ENCODE measurements at regions not wholly inside any gene's neighbourhood (a gene's known extent, or its start where the extent isn't known, plus 50 kb on each side); places are given as distances from the start of the nearest gene placed in this dataset.

- peak; percentile 81 for ATAC-seq
- TF ChIP-seq CTCF (conservative IDR thresholded peaks at IDR 0.05; ENCODE audit: low read depth, low read length), result peak; percentile 57
- no peak for TF ChIP-seq EZH2phosphoT487 (IDR thresholded peaks at IDR 0.05; ENCODE audit: borderline replicate concordance, low read length)
- TF ChIP-seq EZH2 (IDR thresholded peaks at IDR 0.05; ENCODE audit: low read length, unreplicated experiment), result no peak
- Histone ChIP-seq H4K20me1 (ENCODE audit: low read length) (no peaks in the 10 kb centered on the region), H3K4me3 (ENCODE audit: low read length) (no peak overlapping the region), H2AFZ (ENCODE audit: low read length) (no peak overlapping the region), H3K27ac (ENCODE audit: low read length) (no peak overlapping the region), H3K9ac (ENCODE audit: low read length) (no peak overlapping the region), H3K36me3 (ENCODE audit: low read depth, low read length) (no peaks in the 10 kb centered on the region), H3F3A (ENCODE audit: low read length, unreplicated experiment) (no peaks in the 10 kb centered on the region), H3K27me3 (ENCODE audit: low read length) (no peaks in the 10 kb centered on the region), H3K4me2 (ENCODE audit: low read length) (no peak overlapping the region), H3K4me1 (ENCODE audit: insufficient read depth, low read length) (no peaks in the 10 kb centered on the region), H3K79me2 (ENCODE audit: low read length) (no peaks in the 10 kb centered on the region), H3K9me2 (replicated peaks; ENCODE audit: low read length) (no peaks in the 10 kb centered on the region), H3K9me3 (ENCODE audit: low read length) (no peaks in the 10 kb centered on the region)
- no TSS peak for BruUV-seq (replicated peaks)
- DNase-seq, result peak; percentile 32
- ChIA-PET CTCF (no interaction called here), POLR2A (ENCODE audit: unreplicated experiment) (no interaction called here)
- intact Hi-C loops (cut with micrococcal nuclease), result no loop called here
Observed at GRCh38 chr2:155250800-155251199, 552.3 kb downstream of the KCNJ3 start.

- H3K9ac ChIP-seq (ENCODE audit: low read length), result no peak overlapping the region
- CTCF ChIA-PET, result no interaction called here
- no peaks in the 10 kb centered on the region for H3K27me3 ChIP-seq (ENCODE audit: low read length)
- no peaks in the 10 kb centered on the region for H3K9me3 ChIP-seq (ENCODE audit: low read length)
- H3K79me2 ChIP-seq (ENCODE audit: low read length), result no peaks in the 10 kb centered on the region
- no TSS peak for BruUV-seq (replicated peaks)
- H3F3A ChIP-seq (ENCODE audit: low read length, unreplicated experiment), result no peaks in the 10 kb centered on the region
- H3K36me3 ChIP-seq (ENCODE audit: low read depth, low read length), result no peaks in the 10 kb centered on the region
- intact Hi-C loops (cut with micrococcal nuclease), result no loop called here
- H2AFZ ChIP-seq (ENCODE audit: low read length), result no peak overlapping the region
- TF ChIP-seq EZH2 (IDR thresholded peaks at IDR 0.05; ENCODE audit: low read length, unreplicated experiment), result no peak
- no peak for TF ChIP-seq CTCF (conservative IDR thresholded peaks at IDR 0.05; ENCODE audit: low read depth, low read length)
- TF ChIP-seq EZH2phosphoT487 (IDR thresholded peaks at IDR 0.05; ENCODE audit: borderline replicate concordance, low read length), result no peak
- DNase-seq (no peak), ATAC-seq (no peak)
- no peaks in the 10 kb centered on the region for H3K9me2 ChIP-seq (replicated peaks; ENCODE audit: low read length)
- no peak overlapping the region for H3K4me3 ChIP-seq (ENCODE audit: low read length)
- no peak overlapping the region for H3K27ac ChIP-seq (ENCODE audit: low read length)
- no peak overlapping the region for H3K4me2 ChIP-seq (ENCODE audit: low read length)
- H3K4me1 ChIP-seq (ENCODE audit: insufficient read depth, low read length), result no peaks in the 10 kb centered on the region
- no peaks in the 10 kb centered on the region for H4K20me1 ChIP-seq (ENCODE audit: low read length)
- POLR2A ChIA-PET (ENCODE audit: unreplicated experiment), result no interaction called here
Observed at GRCh38 chr2:155240176-155240575, 541.7 kb downstream of the KCNJ3 start.

- intact Hi-C loops (cut with micrococcal nuclease), result no loop called here
- Histone ChIP-seq H2AFZ (ENCODE audit: low read length) (no peak overlapping the region), H3K9ac (ENCODE audit: low read length) (no peak overlapping the region), H4K20me1 (ENCODE audit: low read length) (no peaks in the 10 kb centered on the region), H3K27me3 (ENCODE audit: low read length) (no peaks in the 10 kb centered on the region), H3K4me2 (ENCODE audit: low read length) (no peak overlapping the region), H3F3A (ENCODE audit: low read length, unreplicated experiment) (no peaks in the 10 kb centered on the region), H3K27ac (ENCODE audit: low read length) (no peak overlapping the region), H3K9me2 (replicated peaks; ENCODE audit: low read length) (no peaks in the 10 kb centered on the region), H3K79me2 (ENCODE audit: low read length) (no peaks in the 10 kb centered on the region), H3K4me1 (ENCODE audit: insufficient read depth, low read length) (no peaks in the 10 kb centered on the region), H3K9me3 (ENCODE audit: low read length) (no peaks in the 10 kb centered on the region), H3K36me3 (ENCODE audit: low read depth, low read length) (no peaks in the 10 kb centered on the region), H3K4me3 (ENCODE audit: low read length) (no peak overlapping the region)
- CTCF ChIA-PET, result no interaction called here
- ATAC-seq, result no peak
- DNase-seq, result no peak
- POLR2A ChIA-PET (ENCODE audit: unreplicated experiment), result no interaction called here
- TF ChIP-seq CTCF (conservative IDR thresholded peaks at IDR 0.05; ENCODE audit: low read depth, low read length), result no peak
- BruUV-seq (replicated peaks), result no TSS peak
Observed at GRCh38 chr2:155235710-155236109, 537.2 kb downstream of the KCNJ3 start.
